B cell (primary cell): ENCODE measurements at regions not wholly inside any gene's neighbourhood (a gene's known extent, or its start where the extent isn't known, plus 50 kb on each side); places are given as distances from the start of the nearest gene placed in this dataset.

Source experiments
- ATAC-seq: fragments of 200-7000 bp; cut with Tn5 transposase; one replicate; pipeline ENCODE4 v1.10.0; 2021; ENCODE audit warnings: low read depth, mild to moderate bottlenecking, moderate number of reproducible peaks, moderate library complexity
- CTCF ChIA-PET: fragments of 350-600 bp; sonication (Branson Sonifier 250); formaldehyde crosslinking; loops from one replicate; lab custom pipeline; 2021; ENCODE audit warnings: antibody characterized with exemption, inconsistent platforms; lab: Charles Lee
- POLR2A ChIA-PET: fragments of 350-600 bp; sonication (Branson Sonifier 250); formaldehyde crosslinking; loops from one replicate; lab custom pipeline; 2021; ENCODE audit warnings: antibody characterized with exemption; lab: Charles Lee
- DNase-seq: peaks from one replicate; pipeline ENCODE4 v3.0.0; 2013
- H2AFZ ChIP-seq: 2 replicates; pipeline ENCODE4 v1.6.1; 2012; ENCODE audit warnings: mild to moderate bottlenecking, low read depth, low read length; ENCODE audit not compliant: insufficient read depth, poor library complexity, severe bottlenecking
- H3K27ac ChIP-seq, 2 donors: 1 replicate in 1 of 2; 2 replicates in 1 of 2; pipeline ENCODE4 v1.5.1; 2012 to 2013; ENCODE audit warnings: low read length in 2 of 2, mild to moderate bottlenecking in 2 of 2, moderate library complexity in 1 of 2
- H3K27me3 ChIP-seq, 4 experiments: fragments of 200-600 bp in 1 of 4; sonication (generic) in 1 of 4; replicated peaks in 1 of 4; 1 replicate in 2 of 4; 2 replicates in 2 of 4; pipeline versions ENCODE4 v1.6.1 to v1.7.0; 2013 to 2016; ENCODE audit warnings: low read length in 3 of 4, mild to moderate bottlenecking in 2 of 4, mixed read lengths in 1 of 4, moderate library complexity in 1 of 4; ENCODE audit not compliant: insufficient read depth in 4 of 4, control insufficient read depth in 3 of 4; ENCODE audit errors: control extremely low read depth in 1 of 4
- H3K36me3 ChIP-seq, 2 experiments: replicated peaks in 1 of 2; 1 replicate in 1 of 2; 2 replicates in 1 of 2; pipeline versions ENCODE4 v1.6.1 to v1.7.1; 2013; ENCODE audit warnings: low read length in 1 of 2; ENCODE audit not compliant: insufficient read depth in 2 of 2, control insufficient read depth in 1 of 2; ENCODE audit errors: control extremely low read depth in 1 of 2, extremely low read depth in 1 of 2
- H3K4me1 ChIP-seq, 2 donors: fragments of 200-600 bp in 1 of 2; sonication (generic) in 1 of 2; 1 replicate in 1 of 2; 2 replicates in 1 of 2; pipeline versions ENCODE4 v1.5.1 to v1.6.1; 2013 to 2017; ENCODE audit warnings: low read length in 2 of 2; ENCODE audit not compliant: control insufficient read depth in 2 of 2, insufficient read depth in 2 of 2
- H3K4me2 ChIP-seq: replicated peaks from 2 replicates; pipeline ENCODE3; 2012; ENCODE audit warnings: mild to moderate bottlenecking, low read depth, low read length; ENCODE audit not compliant: poor library complexity, severe bottlenecking
- H3K4me3 ChIP-seq, 5 experiments: fragments of 200-600 bp in 1 of 5; sonication (generic) in 1 of 5; 1 replicate in 3 of 5; 2 replicates in 2 of 5; pipeline versions ENCODE4 v1.5.1 to v1.7.0; 2011 to 2016; ENCODE audit warnings: low read length in 4 of 5, mild to moderate bottlenecking in 4 of 5, low read depth in 2 of 5, control low read depth in 1 of 5, moderate library complexity in 1 of 5; ENCODE audit not compliant: insufficient read depth in 1 of 5; ENCODE audit errors: control extremely low read depth in 1 of 5, extremely low read depth in 1 of 5
- H3K79me2 ChIP-seq: fragments of 200-600 bp; sonication (generic); one replicate; pipeline ENCODE4 v1.6.0; 2016; ENCODE audit warnings: low read length; ENCODE audit not compliant: control insufficient read depth, insufficient read depth
- H3K9ac ChIP-seq: fragments of 200-600 bp; sonication (generic); 2 replicates; pipeline ENCODE4 v1.6.1; 2017; ENCODE audit warnings: mild to moderate bottlenecking, low read length, moderate library complexity
- H3K9me3 ChIP-seq, 3 donors: one replicate each; pipeline versions ENCODE4 v1.6.1 to v1.7.1; 2013; ENCODE audit warnings: low read length in 2 of 3; ENCODE audit not compliant: control insufficient read depth in 2 of 3, insufficient read depth in 1 of 3; ENCODE audit errors: control extremely low read depth in 1 of 3
- H4K20me1 ChIP-seq: 2 replicates; pipeline ENCODE4 v1.6.0; 2012; ENCODE audit warnings: mild to moderate bottlenecking, low read length; ENCODE audit not compliant: insufficient read depth, control insufficient read depth, poor library complexity, severe bottlenecking
- H3K27ac Mint-ChIP-seq: one replicate; pipeline ENCODE4 v1.8.0; 2021; ENCODE audit warnings: mixed read lengths
- H3K27me3 Mint-ChIP-seq: one replicate; pipeline ENCODE4 v1.8.0; 2021; ENCODE audit warnings: mixed read lengths
- H3K4me1 Mint-ChIP-seq: one replicate; pipeline ENCODE4 v1.8.0; 2021; ENCODE audit warnings: mixed read lengths
- H3K4me3 Mint-ChIP-seq: one replicate; pipeline ENCODE4 v1.8.0; 2021; ENCODE audit warnings: mixed read lengths
- H3K9me3 Mint-ChIP-seq: one replicate; pipeline ENCODE4 v1.8.0; 2022; ENCODE audit warnings: mixed read lengths; ENCODE audit not compliant: insufficient read depth
- CTCF ChIP-seq: fragments of 200-600 bp; IDR thresholded peaks from one replicate; pipeline ENCODE4 v1.8.0; 2022; ENCODE audit warnings: antibody characterized with exemption, mild to moderate bottlenecking
- EZH2 ChIP-seq: IDR thresholded peaks from 2 replicates; pipeline ENCODE4 v1.6.1; 2012; ENCODE audit warnings: borderline replicate concordance, low read depth, mild to moderate bottlenecking, moderate library complexity, low read length; ENCODE audit not compliant: insufficient read depth, poor library complexity, severe bottlenecking
- whole genome bisulfite sequencing: methylation state at CpG from one replicate; pipeline ENCODE4 v1.1.5; 2013; ENCODE audit warnings: missing lambda C conversion rate; ENCODE audit not compliant: insufficient coverage; 5-methylcytosine and 5-hydroxymethylcytosine counted together
- intact Hi-C: fragments of 100-400 bp; cut with micrococcal nuclease; formaldehyde crosslinking; loops from one replicate; pipeline ENCODE4 v1.10.0; 2022

- Mint-ChIP-seq H3K4me1 (no peaks in the 10 kb centered on the region), H3K9me3 (no peaks in the 10 kb centered on the region), H3K27me3 (no peaks in the 10 kb centered on the region), H3K27ac (no peak overlapping the region), H3K4me3 (no peak overlapping the region)
- CTCF ChIA-PET, result no interaction called here
- H3K9ac ChIP-seq, result no peak overlapping the region
- no peak for ATAC-seq
- H3K4me3 ChIP-seq, result no peak overlapping the region
- H4K20me1 ChIP-seq, result no peaks in the 10 kb centered on the region
- H3K27me3 ChIP-seq, result no peaks in the 10 kb centered on the region
- no peak overlapping the region for H3K27ac ChIP-seq
- H3K36me3 ChIP-seq, result no peaks in the 10 kb centered on the region
- intact Hi-C loops, result no loop called here
- no peaks in the 10 kb centered on the region for H3K9me3 ChIP-seq
- no peak for TF ChIP-seq CTCF
- TF ChIP-seq EZH2, result no peak
- no peaks in the 10 kb centered on the region for H3K4me1 ChIP-seq
- POLR2A ChIA-PET, result no interaction called here
- no peak overlapping the region for H2AFZ ChIP-seq
- H3K4me2 ChIP-seq, result no peak overlapping the region
- 68% methylated on average over 3 of the region's 4 CpGs for WGBS
- no peaks in the 10 kb centered on the region for H3K79me2 ChIP-seq
- no peak for DNase-seq
These were observed 114.0 kb upstream of the FRG1 start for GRCh38 chr4:189826657-189827056.

- Histone ChIP-seq H3K4me3 (no peak overlapping the region), H3K27ac (no peak overlapping the region), H3K4me2 (no peak overlapping the region), H3K27me3 (no peaks in the 10 kb centered on the region), H3K79me2 (no peaks in the 10 kb centered on the region), H2AFZ (no peak overlapping the region), H4K20me1 (no peaks in the 10 kb centered on the region), H3K36me3 (no peaks in the 10 kb centered on the region), H3K4me1 (no peaks in the 10 kb centered on the region), H3K9me3 (no peaks in the 10 kb centered on the region), H3K9ac (no peak overlapping the region)
- ATAC-seq, result no peak
- POLR2A ChIA-PET, result no interaction called here
- CTCF ChIA-PET, result no interaction called here
- H3K9me3 Mint-ChIP-seq, result no peaks in the 10 kb centered on the region
- intact Hi-C loops, result no loop called here
- 73% methylated on average over 3 of the region's 7 CpGs for WGBS
- DNase-seq, result no peak
- H3K4me1 Mint-ChIP-seq, result no peaks in the 10 kb centered on the region
- no peaks in the 10 kb centered on the region for H3K27me3 Mint-ChIP-seq
- no peak overlapping the region for H3K4me3 Mint-ChIP-seq
- H3K27ac Mint-ChIP-seq, result no peak overlapping the region
- no peak for TF ChIP-seq EZH2
- no peak for TF ChIP-seq CTCF
These were observed 112.5 kb upstream of the FRG1 start for GRCh38 chr4:189828081-189828697.
